D721Med (cell line): ENCODE measurements at regions not wholly inside any gene's neighbourhood (a gene's known extent, or its start where the extent isn't known, plus 50 kb on each side); places are given as distances from the start of the nearest gene placed in this dataset.

Source experiments
- DNase-seq: peaks from one replicate; pipeline ENCODE4 v3.0.0; 2011; ENCODE audit warnings: low spot score; ENCODE audit not compliant: insufficient read length
- FAIRE-seq: peaks from 2 replicates; lab custom pipeline; 2011; peaks lifted over from hg19 to GRCh38; lab: Jason Lieb, UNC
- TF ChIP-seq, protein P1 (sequence below): IDR thresholded peaks from 2 replicates; pipeline ENCODE4 v1.5.1; 2012; ENCODE audit warnings: mild to moderate bottlenecking, control low read depth; ENCODE audit not compliant: insufficient read depth; ENCODE audit errors: missing control alignments

DNA sequence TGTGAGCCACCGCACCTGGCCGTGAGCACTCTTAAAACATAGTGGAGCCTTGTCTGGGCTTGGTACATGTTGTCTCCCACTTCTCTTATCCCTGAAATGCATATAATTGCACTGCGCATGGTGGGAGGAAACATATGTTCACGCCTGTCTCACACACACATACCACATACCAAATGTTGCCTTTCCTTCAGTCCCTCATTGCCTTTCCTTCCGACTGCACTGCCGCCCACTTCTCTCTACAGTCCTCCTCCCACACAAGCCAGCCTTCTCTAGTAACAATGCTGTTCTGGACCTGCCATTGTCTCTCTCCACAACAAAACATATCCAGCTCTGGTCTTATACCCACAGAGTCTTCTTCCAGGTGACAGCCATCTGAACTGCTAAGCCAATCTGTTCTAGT, 88.3 kb upstream of the PTHLH start:
- no peak for FAIRE-seq
- TF ChIP-seq, protein P1, sequence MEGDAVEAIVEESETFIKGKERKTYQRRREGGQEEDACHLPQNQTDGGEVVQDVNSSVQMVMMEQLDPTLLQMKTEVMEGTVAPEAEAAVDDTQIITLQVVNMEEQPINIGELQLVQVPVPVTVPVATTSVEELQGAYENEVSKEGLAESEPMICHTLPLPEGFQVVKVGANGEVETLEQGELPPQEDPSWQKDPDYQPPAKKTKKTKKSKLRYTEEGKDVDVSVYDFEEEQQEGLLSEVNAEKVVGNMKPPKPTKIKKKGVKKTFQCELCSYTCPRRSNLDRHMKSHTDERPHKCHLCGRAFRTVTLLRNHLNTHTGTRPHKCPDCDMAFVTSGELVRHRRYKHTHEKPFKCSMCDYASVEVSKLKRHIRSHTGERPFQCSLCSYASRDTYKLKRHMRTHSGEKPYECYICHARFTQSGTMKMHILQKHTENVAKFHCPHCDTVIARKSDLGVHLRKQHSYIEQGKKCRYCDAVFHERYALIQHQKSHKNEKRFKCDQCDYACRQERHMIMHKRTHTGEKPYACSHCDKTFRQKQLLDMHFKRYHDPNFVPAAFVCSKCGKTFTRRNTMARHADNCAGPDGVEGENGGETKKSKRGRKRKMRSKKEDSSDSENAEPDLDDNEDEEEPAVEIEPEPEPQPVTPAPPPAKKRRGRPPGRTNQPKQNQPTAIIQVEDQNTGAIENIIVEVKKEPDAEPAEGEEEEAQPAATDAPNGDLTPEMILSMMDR, result no peak
- no peak for DNase-seq

DNA sequence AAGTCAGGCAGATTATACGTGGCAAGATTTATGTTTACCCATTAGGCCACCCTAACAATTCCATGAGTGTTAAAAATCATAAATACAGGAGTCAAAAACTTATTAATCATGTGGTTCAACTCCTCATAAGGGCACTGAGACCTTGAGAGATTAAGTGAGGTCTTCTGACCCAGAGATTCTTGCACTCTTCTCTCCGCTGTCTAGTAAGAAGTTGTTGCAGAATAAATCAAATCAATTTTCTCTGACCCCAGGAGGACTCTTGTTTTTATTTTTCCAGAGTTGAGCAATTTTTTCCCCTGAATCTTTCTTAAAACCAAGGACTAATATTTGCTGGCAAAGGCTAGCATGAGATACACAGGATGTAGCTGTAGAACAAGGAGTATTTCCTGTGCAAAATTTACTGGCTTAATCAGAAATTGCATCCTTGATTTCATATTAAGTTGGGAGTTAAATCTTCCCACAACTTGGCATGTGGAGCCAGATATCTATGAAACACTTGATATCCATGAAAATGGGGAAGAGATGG, 90.9 kb upstream of the PTHLH start:
- DNase-seq (no peak), FAIRE-seq (no peak)

DNA sequence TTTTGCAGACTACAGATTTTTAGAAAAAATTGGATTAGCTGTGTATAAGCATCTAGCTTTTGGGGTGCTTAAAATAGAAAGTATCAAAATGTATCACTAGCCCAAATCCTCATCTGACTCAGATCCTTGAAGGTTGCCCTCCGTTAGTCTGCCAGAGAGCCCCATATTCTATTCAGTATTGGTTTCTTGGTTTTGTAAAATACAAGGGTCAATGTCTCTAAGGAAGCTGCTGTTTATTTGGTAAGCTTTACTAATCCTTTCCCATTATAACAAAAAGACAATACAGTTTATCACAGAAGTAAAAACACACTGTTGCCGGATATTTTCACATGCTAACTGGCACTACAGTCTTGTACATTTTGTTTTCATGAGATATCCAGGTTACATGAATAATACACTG, 92.8 kb upstream of the PTHLH start:
- DNase-seq, result no peak
- no peak for FAIRE-seq
- TF ChIP-seq, protein P1, result no peak

More for the DNA sequence above, 90.9 kb upstream of the PTHLH start:
- TF ChIP-seq, protein P1, result no peak

DNA sequence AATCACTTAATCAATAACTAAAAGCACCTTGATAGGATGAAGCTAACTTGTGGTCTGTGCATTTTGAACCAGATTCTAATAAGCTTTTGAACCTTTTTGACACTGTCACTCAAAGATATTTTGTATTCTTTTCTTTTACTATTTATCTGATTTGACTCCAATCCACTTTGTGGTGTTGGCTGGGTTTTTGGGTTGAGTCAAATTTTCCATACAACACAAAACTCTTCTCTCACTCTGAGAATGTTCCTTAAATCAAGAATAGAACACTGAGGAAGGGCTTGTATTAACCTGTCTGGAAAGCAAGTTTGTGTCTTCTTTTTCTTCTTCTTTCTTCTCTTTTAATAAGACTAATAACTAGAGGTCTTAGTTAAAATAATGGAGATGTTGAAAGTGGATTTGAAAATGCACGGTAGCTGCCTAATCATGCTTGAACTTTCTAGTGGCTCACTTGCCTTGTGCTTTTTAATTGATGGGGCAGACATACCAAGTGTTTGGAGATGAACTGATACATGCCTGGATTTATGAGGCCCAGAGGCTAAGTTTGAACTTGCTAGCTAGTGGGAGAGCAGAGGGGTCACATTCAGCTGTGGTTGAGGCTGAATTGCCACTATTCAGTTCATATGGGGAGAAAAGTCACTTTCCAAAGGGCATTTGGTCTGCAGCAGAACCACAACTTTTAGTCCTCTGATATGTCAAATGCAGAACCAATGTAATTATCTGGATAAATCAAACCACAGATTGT, 93.5 kb upstream of the PTHLH start:
- DNase-seq (no peak), FAIRE-seq (no peak)
- TF ChIP-seq, protein P1, result no peak

DNA sequence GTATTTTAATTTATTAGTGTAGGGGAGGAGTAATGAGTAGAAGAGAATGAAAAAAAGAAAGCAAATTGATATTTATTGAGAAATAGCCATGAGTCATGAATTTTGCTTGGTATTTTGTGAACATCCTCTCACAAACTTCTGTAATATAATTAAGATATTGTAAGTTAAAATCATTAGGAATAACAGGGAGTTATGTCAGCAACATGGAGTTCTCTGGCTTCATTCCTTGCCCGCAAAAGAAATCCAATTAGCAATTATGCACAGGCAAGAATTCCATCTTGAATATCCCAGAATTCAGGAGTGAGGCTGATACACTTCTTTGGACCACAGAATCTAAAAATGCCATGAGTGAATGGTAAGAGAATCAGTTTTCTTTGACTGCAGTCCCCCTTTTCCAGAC, 94.3 kb upstream of the PTHLH start:
- TF ChIP-seq, protein P1, result no peak
- DNase-seq (no peak), FAIRE-seq (no peak)

DNA sequence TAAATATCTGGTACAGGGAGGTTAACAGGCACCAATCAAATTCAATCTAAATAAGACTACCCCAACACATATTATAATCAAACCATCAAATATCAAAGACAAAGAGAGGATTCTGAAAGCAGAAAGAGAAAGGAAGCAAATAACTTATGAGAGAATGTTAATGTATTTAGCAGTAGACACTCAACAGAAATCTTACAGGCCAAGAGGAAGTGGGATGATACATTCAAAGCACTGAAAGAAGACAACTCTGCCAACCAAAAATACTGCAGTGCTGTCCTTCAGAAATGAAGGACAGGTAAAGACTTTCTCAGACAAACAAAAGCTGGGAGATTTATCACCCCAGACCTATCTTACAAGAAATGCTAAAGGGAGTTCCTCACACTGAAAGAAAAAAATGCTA, 95.9 kb upstream of the PTHLH start:
- FAIRE-seq, result no peak
- TF ChIP-seq, protein P1, result no peak
- DNase-seq, result no peak

DNA sequence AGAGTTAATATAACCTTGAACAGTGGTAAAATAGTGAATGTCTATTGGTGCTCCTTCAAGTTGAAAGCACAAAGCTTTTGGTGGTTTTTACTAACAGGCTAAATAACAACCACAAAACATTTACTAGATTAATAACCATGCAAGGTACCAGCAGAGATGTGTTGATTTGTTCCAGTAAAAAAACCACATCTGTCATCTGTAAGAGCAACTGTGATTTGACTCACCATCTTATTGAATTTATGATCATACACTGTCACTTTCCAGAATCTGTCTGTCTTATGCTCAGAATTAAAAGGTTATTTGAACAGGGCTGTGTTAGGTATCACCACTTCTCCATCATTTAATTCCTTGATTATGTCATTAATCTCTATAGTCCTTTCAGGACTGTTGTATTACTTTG, 107.0 kb upstream of the PTHLH start:
- no peak for DNase-seq
- FAIRE-seq, result no peak
- TF ChIP-seq, protein P1, result no peak
